ENCODE measurements at regions not wholly inside any gene's neighbourhood (a gene's known extent, or its start where the extent isn't known, plus 50 kb on each side); places are given as distances from the start of the nearest gene placed in this dataset.

GRCh38 chr15:79516646-79517045 lies 84.5 kb downstream of the MINAR1 start:
- TF ChIP-seq CREB1 (IDR thresholded peaks at IDR 0.05; ENCODE audit: low read depth) (no peak), FOXM1 (IDR thresholded peaks at IDR 0.05; ENCODE audit: borderline replicate concordance, low read depth) (no peak), RAD21 (IDR thresholded peaks at IDR 0.05; ENCODE audit: low read depth) (no peak), EGR1 (IDR thresholded peaks at IDR 0.05) (no peak), NFIC (IDR thresholded peaks at IDR 0.05) (no peak), YY1 (IDR thresholded peaks at IDR 0.05; ENCODE audit: low read depth) (no peak)
- TF ChIP-seq, protein P1, sequence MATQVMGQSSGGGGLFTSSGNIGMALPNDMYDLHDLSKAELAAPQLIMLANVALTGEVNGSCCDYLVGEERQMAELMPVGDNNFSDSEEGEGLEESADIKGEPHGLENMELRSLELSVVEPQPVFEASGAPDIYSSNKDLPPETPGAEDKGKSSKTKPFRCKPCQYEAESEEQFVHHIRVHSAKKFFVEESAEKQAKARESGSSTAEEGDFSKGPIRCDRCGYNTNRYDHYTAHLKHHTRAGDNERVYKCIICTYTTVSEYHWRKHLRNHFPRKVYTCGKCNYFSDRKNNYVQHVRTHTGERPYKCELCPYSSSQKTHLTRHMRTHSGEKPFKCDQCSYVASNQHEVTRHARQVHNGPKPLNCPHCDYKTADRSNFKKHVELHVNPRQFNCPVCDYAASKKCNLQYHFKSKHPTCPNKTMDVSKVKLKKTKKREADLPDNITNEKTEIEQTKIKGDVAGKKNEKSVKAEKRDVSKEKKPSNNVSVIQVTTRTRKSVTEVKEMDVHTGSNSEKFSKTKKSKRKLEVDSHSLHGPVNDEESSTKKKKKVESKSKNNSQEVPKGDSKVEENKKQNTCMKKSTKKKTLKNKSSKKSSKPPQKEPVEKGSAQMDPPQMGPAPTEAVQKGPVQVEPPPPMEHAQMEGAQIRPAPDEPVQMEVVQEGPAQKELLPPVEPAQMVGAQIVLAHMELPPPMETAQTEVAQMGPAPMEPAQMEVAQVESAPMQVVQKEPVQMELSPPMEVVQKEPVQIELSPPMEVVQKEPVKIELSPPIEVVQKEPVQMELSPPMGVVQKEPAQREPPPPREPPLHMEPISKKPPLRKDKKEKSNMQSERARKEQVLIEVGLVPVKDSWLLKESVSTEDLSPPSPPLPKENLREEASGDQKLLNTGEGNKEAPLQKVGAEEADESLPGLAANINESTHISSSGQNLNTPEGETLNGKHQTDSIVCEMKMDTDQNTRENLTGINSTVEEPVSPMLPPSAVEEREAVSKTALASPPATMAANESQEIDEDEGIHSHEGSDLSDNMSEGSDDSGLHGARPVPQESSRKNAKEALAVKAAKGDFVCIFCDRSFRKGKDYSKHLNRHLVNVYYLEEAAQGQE (IDR thresholded peaks at IDR 0.05; ENCODE audit: low read depth), result no peak
- TF ChIP-seq, protein P2, sequence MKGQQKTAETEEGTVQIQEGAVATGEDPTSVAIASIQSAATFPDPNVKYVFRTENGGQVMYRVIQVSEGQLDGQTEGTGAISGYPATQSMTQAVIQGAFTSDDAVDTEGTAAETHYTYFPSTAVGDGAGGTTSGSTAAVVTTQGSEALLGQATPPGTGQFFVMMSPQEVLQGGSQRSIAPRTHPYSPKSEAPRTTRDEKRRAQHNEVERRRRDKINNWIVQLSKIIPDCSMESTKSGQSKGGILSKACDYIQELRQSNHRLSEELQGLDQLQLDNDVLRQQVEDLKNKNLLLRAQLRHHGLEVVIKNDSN (IDR thresholded peaks at IDR 0.05), result no peak

- TF ChIP-seq TAF1 (IDR thresholded peaks at IDR 0.05; ENCODE audit: low read depth) (no peak), CREB1 (IDR thresholded peaks at IDR 0.05; ENCODE audit: low read depth) (no peak), ZBTB7A (IDR thresholded peaks at IDR 0.05; ENCODE audit: low read depth) (no peak), MAX (IDR thresholded peaks at IDR 0.05) (no peak), EGR1 (IDR thresholded peaks at IDR 0.05) (no peak), NFIC (IDR thresholded peaks at IDR 0.05) (no peak), TCF12 (IDR thresholded peaks at IDR 0.05; ENCODE audit: low read depth) (no peak), YY1 (IDR thresholded peaks at IDR 0.05; ENCODE audit: low read depth) (no peak), RAD21 (IDR thresholded peaks at IDR 0.05; ENCODE audit: low read depth) (no peak), FOXM1 (IDR thresholded peaks at IDR 0.05; ENCODE audit: borderline replicate concordance, low read depth) (no peak), TEAD4 (IDR thresholded peaks at IDR 0.05) (no peak), CEBPB (IDR thresholded peaks at IDR 0.05) (no peak), EP300 (IDR thresholded peaks at IDR 0.05; ENCODE audit: borderline replicate concordance) (no peak)
- TF ChIP-seq, protein P1 (IDR thresholded peaks at IDR 0.05; ENCODE audit: low read depth), result no peak
- TF ChIP-seq, protein P2 (IDR thresholded peaks at IDR 0.05), result no peak
These were observed 87.5 kb downstream of the MINAR1 start for GRCh38 chr15:79519628-79520027.

DNA sequence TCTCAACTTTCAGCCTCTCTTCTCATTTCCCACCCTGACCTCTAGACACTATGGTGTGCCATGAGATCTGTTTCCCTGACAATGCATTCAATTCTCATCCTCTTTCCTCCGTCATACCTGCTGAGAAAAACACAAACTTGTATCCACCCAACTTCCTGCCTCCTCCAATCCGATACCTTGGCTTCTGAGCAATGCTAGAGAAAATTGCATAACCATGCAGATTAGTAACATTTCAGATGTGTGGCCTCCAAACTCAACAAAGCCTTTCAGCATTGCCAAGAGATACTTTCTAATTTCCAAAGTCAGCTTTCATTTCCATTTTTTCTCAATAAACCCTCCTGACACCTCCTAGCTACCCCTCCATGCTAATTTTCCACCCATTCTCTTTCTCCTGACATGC lies 88.5 kb downstream of the MINAR1 start:
- TF ChIP-seq YY1 (IDR thresholded peaks at IDR 0.05; ENCODE audit: low read depth) (no peak), TEAD4 (IDR thresholded peaks at IDR 0.05) (no peak), TAF1 (IDR thresholded peaks at IDR 0.05; ENCODE audit: low read depth) (no peak), RAD21 (IDR thresholded peaks at IDR 0.05; ENCODE audit: low read depth) (no peak), ZBTB7A (IDR thresholded peaks at IDR 0.05; ENCODE audit: low read depth) (no peak), NFIC (IDR thresholded peaks at IDR 0.05) (no peak), EGR1 (IDR thresholded peaks at IDR 0.05) (no peak), FOXM1 (IDR thresholded peaks at IDR 0.05; ENCODE audit: borderline replicate concordance, low read depth) (no peak), TCF12 (IDR thresholded peaks at IDR 0.05; ENCODE audit: low read depth) (no peak), CEBPB (IDR thresholded peaks at IDR 0.05) (no peak), CREB1 (IDR thresholded peaks at IDR 0.05; ENCODE audit: low read depth) (no peak), MAX (IDR thresholded peaks at IDR 0.05) (no peak), EP300 (IDR thresholded peaks at IDR 0.05; ENCODE audit: borderline replicate concordance) (no peak)
- TF ChIP-seq, protein P1 (IDR thresholded peaks at IDR 0.05; ENCODE audit: low read depth), result no peak
- TF ChIP-seq, protein P2 (IDR thresholded peaks at IDR 0.05), result no peak

DNA sequence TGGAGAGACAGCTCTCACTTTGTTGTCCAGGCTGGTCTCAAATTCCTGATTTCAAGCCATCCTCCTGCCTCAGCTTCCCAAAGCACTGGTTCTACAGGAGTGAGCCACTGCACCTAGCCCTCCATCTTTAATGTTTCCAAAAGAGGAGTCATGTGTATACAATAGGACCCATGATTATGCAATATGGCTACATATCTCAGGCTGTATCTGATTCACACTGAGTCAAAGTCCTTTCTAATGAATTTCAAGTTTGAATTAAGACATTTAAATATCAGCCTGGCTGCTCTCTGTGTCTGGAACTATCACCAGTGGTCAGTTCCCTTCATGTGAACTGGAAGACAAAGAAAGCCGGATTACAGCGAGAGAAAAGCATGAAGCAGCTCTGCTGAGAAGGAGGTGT lies 90.5 kb downstream of the MINAR1 start:
- no peak for TF ChIP-seq EGR1 (IDR thresholded peaks at IDR 0.05)
- no peak for TF ChIP-seq EP300 (IDR thresholded peaks at IDR 0.05; ENCODE audit: borderline replicate concordance)
- no peak for TF ChIP-seq CEBPB (IDR thresholded peaks at IDR 0.05)
- TF ChIP-seq, protein P2 (IDR thresholded peaks at IDR 0.05), result no peak
- TF ChIP-seq, protein P1 (IDR thresholded peaks at IDR 0.05; ENCODE audit: low read depth), result no peak
- no peak for TF ChIP-seq RAD21 (IDR thresholded peaks at IDR 0.05; ENCODE audit: low read depth)
- TF ChIP-seq TAF1 (IDR thresholded peaks at IDR 0.05; ENCODE audit: low read depth), result no peak
- TF ChIP-seq ZBTB7A (IDR thresholded peaks at IDR 0.05; ENCODE audit: low read depth), result no peak
- TF ChIP-seq NFIC (IDR thresholded peaks at IDR 0.05), result no peak
- TF ChIP-seq FOXM1 (IDR thresholded peaks at IDR 0.05; ENCODE audit: borderline replicate concordance, low read depth), result no peak
- TF ChIP-seq TEAD4 (IDR thresholded peaks at IDR 0.05), result no peak
- TF ChIP-seq MAX (IDR thresholded peaks at IDR 0.05), result no peak
- TF ChIP-seq YY1 (IDR thresholded peaks at IDR 0.05; ENCODE audit: low read depth), result no peak
- TF ChIP-seq TCF12 (IDR thresholded peaks at IDR 0.05; ENCODE audit: low read depth), result no peak
- TF ChIP-seq CREB1 (IDR thresholded peaks at IDR 0.05; ENCODE audit: low read depth), result no peak

Measured in Ishikawa (cell line).